Caco-2 (cell line): ENCODE measurements at regions not wholly inside any gene's neighbourhood (a gene's known extent, or its start where the extent isn't known, plus 50 kb on each side); places are given as distances from the start of the nearest gene placed in this dataset.

Experiments
- BruUV-seq: library from RNA; stranded (reverse); fragments of 400-500 nt; replicated peaks from 2 replicates; lab custom pipeline; 2021; lab: Mats Ljungman, UMichigan
- CTCF ChIA-PET: fragments of 300-600 bp; sonication (Branson Sonifier 250); formaldehyde crosslinking; loops from one replicate; lab custom pipeline; 2022; ENCODE audit warnings: antibody characterized with exemption; lab: Charles Lee
- POLR2A ChIA-PET: fragments of 300-600 bp; sonication (Branson Sonifier 250); formaldehyde crosslinking; loops from one replicate; lab custom pipeline; 2022; ENCODE audit warnings: antibody characterized with exemption; lab: Charles Lee
- DNase-seq, 2 experiments: peaks; one replicate each; pipeline versions ENCODE4 v3.0.0 to v3.0.0-alpha.2; 2020 to 2022
- H3K27me3 ChIP-seq: replicated peaks from 2 replicates; pipeline ENCODE4 v1.6.0; 2011; ENCODE audit warnings: low read length; ENCODE audit not compliant: control insufficient read depth, insufficient read depth
- H3K36me3 ChIP-seq: 2 replicates; pipeline ENCODE4 v1.5.1; 2011; ENCODE audit warnings: low read length; ENCODE audit not compliant: control insufficient read depth, insufficient read depth
- H3K4me1 ChIP-seq: fragments of 250-450 bp; sonication (Bioruptor Pico); 2 replicates; pipeline ENCODE4 v1.5.1; 2020; ENCODE audit warnings: mild to moderate bottlenecking
- H3K4me3 ChIP-seq: 2 replicates; pipeline ENCODE4 v1.5.1; 2011; ENCODE audit warnings: low read depth, mild to moderate bottlenecking, control low read depth, low read length
- H3K9me3 ChIP-seq: fragments of 250-450 bp; sonication (Bioruptor Pico); 2 replicates; pipeline ENCODE4 v1.5.1; 2020; ENCODE audit warnings: mild to moderate bottlenecking, moderate library complexity
- H3K27ac Mint-ChIP-seq: one replicate; pipeline ENCODE4 v1.8.0; 2022; ENCODE audit warnings: mixed read lengths; ENCODE audit not compliant: unreplicated experiment
- H3K27me3 Mint-ChIP-seq: one replicate; pipeline ENCODE4 v1.8.0; 2022; ENCODE audit warnings: mixed read lengths; ENCODE audit not compliant: insufficient read depth, unreplicated experiment
- H3K36me3 Mint-ChIP-seq: one replicate; pipeline ENCODE4 v1.8.0; 2022; ENCODE audit warnings: mild to moderate bottlenecking, mixed read lengths; ENCODE audit not compliant: insufficient read depth, unreplicated experiment
- H3K4me1 Mint-ChIP-seq: one replicate; pipeline ENCODE4 v1.8.0; 2022; ENCODE audit warnings: low read depth, mixed read lengths; ENCODE audit not compliant: unreplicated experiment
- H3K4me3 Mint-ChIP-seq: one replicate; pipeline ENCODE4 v1.8.0; 2022; ENCODE audit warnings: mild to moderate bottlenecking, moderate library complexity, mixed read lengths; ENCODE audit not compliant: unreplicated experiment
- H3K9me3 Mint-ChIP-seq: one replicate; pipeline ENCODE4 v1.8.0; 2022; ENCODE audit warnings: mixed read lengths; ENCODE audit not compliant: unreplicated experiment
- intact Hi-C: fragments of 100-400 bp; cut with micrococcal nuclease; formaldehyde crosslinking; loops from one replicate; pipeline ENCODE4 v1.10.0; 2022; ENCODE audit not compliant: unreplicated experiment
- TF ChIP-seq, protein P1 (sequence below), 2 experiments: fragments of 200-600 bp in 1 of 2; IDR thresholded peaks; 1 replicate in 1 of 2; 2 replicates in 1 of 2; pipeline versions ENCODE4 v1.5.1 to v1.8.0; 2011 to 2022; ENCODE audit warnings: antibody characterized with exemption in 1 of 2, control low read depth in 1 of 2, inconsistent platforms in 1 of 2, low read depth in 1 of 2, low read length in 1 of 2, mild to moderate bottlenecking in 1 of 2, moderate library complexity in 1 of 2; ENCODE audit not compliant: insufficient read depth in 1 of 2, severe bottlenecking in 1 of 2, unreplicated experiment in 1 of 2

DNA sequence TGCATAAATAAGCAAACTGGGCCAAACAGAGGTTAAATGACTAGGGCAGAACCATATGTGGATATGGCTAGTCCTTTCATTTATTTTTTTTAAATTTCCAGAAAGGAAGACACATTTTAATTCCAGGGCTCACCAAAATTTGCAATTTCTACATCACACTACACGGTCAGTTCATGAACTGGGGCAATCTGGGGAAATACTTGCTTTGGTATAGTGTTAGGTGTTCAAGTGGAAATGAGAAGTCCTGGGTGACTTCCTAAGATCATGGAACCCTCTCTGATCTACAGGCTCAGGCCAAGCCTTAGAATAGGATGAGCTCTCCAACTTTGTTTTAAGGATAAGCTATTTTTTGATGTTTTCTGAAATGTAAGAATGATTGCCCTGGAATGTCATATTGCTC lies 128.6 kb upstream of the SPACA1 start:
- Mint-ChIP-seq H3K4me3 (no peak overlapping the region), H3K27ac (no peak overlapping the region), H3K36me3 (no peaks in the 10 kb centered on the region), H3K9me3 (no peaks in the 10 kb centered on the region), H3K27me3 (peaks cover 7% of the 10 kb centered on the region), H3K4me1 (no peaks in the 10 kb centered on the region)
- ChIA-PET CTCF (no interaction called here), POLR2A (no interaction called here)
- Histone ChIP-seq H3K9me3 (no peaks in the 10 kb centered on the region), H3K27me3 (no peaks in the 10 kb centered on the region), H3K36me3 (no peaks in the 10 kb centered on the region), H3K4me3 (no peak overlapping the region), H3K4me1 (no peaks in the 10 kb centered on the region)
- TF ChIP-seq, protein P1, sequence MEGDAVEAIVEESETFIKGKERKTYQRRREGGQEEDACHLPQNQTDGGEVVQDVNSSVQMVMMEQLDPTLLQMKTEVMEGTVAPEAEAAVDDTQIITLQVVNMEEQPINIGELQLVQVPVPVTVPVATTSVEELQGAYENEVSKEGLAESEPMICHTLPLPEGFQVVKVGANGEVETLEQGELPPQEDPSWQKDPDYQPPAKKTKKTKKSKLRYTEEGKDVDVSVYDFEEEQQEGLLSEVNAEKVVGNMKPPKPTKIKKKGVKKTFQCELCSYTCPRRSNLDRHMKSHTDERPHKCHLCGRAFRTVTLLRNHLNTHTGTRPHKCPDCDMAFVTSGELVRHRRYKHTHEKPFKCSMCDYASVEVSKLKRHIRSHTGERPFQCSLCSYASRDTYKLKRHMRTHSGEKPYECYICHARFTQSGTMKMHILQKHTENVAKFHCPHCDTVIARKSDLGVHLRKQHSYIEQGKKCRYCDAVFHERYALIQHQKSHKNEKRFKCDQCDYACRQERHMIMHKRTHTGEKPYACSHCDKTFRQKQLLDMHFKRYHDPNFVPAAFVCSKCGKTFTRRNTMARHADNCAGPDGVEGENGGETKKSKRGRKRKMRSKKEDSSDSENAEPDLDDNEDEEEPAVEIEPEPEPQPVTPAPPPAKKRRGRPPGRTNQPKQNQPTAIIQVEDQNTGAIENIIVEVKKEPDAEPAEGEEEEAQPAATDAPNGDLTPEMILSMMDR (IDR thresholded peaks at IDR 0.05; ENCODE audit: insufficient read depth in 1 of 2, low read depth in 1 of 2, low read length in 1 of 2, severe bottlenecking in 1 of 2, unreplicated experiment in 1 of 2) = no peak
- intact Hi-C loops = no loop called here
- no TSS peak for BruUV-seq
- no peak for DNase-seq

DNA sequence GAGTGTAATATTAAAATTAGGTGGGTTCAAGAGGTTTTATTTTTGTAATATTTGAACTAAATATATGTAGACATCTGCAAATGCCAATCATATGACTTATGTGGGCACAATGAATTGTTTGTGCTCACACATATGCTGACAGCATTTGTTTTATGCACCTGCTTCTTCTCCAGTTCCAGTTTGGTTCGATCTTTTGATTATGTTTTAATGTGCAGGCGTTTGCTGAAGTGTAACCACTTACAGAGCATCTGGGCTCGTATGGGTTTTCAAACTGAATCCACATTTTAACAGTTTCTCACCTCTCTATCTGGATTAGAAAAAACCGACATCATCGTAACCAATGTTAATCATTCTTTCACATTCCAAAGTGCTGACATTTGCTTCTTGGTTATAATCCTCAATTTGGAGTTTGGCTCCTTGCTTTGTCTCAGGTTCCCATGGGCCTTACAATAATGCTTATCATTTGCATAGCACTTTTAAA lies 129.1 kb upstream of the SPACA1 start:
- Histone ChIP-seq H3K9me3 (no peaks in the 10 kb centered on the region), H3K36me3 (no peaks in the 10 kb centered on the region), H3K4me1 (no peaks in the 10 kb centered on the region), H3K27me3 (no peaks in the 10 kb centered on the region), H3K4me3 (no peak overlapping the region)
- ChIA-PET POLR2A (no interaction called here), CTCF (no interaction called here)
- H3K27ac Mint-ChIP-seq = no peak overlapping the region
- no peak overlapping the region for H3K4me3 Mint-ChIP-seq
- no TSS peak for BruUV-seq
- no peaks in the 10 kb centered on the region for H3K4me1 Mint-ChIP-seq
- H3K27me3 Mint-ChIP-seq = peaks cover 7% of the 10 kb centered on the region
- no peak for DNase-seq
- no peaks in the 10 kb centered on the region for H3K36me3 Mint-ChIP-seq
- H3K9me3 Mint-ChIP-seq = no peaks in the 10 kb centered on the region
- intact Hi-C loops = no loop called here
- TF ChIP-seq, protein P1 (IDR thresholded peaks at IDR 0.05; ENCODE audit: insufficient read depth in 1 of 2, low read depth in 1 of 2, low read length in 1 of 2, severe bottlenecking in 1 of 2, unreplicated experiment in 1 of 2) = no peak

DNA sequence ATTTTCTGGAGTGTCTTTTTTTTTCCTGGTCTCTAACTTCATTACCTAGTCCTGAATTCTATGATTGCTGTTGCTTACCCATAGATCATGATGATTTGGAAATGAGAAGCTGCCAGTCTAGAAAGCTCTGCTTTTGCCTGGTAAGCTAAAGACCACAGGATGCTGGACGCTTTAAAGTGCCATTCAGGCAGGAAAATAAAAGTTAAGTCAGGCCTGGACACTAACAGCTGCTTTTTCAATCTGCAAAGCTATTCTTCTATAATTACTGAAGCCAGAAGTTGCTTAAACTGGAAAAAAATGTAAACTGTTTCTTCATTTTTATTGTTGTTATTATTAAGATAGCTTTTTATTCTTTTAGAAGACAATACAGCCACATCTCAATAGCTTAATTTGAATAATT lies 129.8 kb upstream of the SPACA1 start:
- Histone ChIP-seq H3K36me3 (no peaks in the 10 kb centered on the region), H3K4me1 (no peaks in the 10 kb centered on the region), H3K9me3 (no peaks in the 10 kb centered on the region), H3K4me3 (no peak overlapping the region), H3K27me3 (no peaks in the 10 kb centered on the region)
- no TSS peak for BruUV-seq
- no peak overlapping the region for H3K27ac Mint-ChIP-seq
- TF ChIP-seq, protein P1 (IDR thresholded peaks at IDR 0.05; ENCODE audit: insufficient read depth in 1 of 2, low read depth in 1 of 2, low read length in 1 of 2, severe bottlenecking in 1 of 2, unreplicated experiment in 1 of 2) = no peak
- H3K4me1 Mint-ChIP-seq = no peaks in the 10 kb centered on the region
- ChIA-PET CTCF (no interaction called here), POLR2A (no interaction called here)
- no peak overlapping the region for H3K4me3 Mint-ChIP-seq
- H3K27me3 Mint-ChIP-seq = peaks cover 4% of the 10 kb centered on the region
- no peaks in the 10 kb centered on the region for H3K36me3 Mint-ChIP-seq
- DNase-seq = no peak
- intact Hi-C loops = no loop called here
- H3K9me3 Mint-ChIP-seq = no peaks in the 10 kb centered on the region
